ENCODE measurements at regions not wholly inside any gene's neighbourhood (a gene's known extent, or its start where the extent isn't known, plus 50 kb on each side); places are given as distances from the start of the nearest gene placed in this dataset.

DNA sequence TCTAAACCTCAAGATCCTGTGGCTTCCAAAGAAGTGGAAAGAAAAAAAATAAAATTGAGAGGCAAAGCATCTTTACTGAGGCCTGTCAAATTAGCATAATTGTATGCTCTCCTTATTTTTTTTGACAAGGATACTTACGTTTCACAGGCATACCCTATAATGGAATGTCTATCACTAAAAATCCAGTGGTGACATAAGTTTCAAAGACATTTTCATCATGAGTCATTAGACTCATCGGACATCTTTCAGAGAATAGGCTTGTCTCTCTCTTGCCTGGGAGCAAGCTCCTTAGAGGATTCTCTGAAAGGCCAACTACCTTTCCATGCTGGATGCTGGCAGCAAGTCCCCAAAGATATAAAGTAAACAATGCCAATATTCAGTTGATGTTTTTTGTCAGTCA, 380.7 kb upstream of the STEAP1 start:
- TF ChIP-seq, protein P1, sequence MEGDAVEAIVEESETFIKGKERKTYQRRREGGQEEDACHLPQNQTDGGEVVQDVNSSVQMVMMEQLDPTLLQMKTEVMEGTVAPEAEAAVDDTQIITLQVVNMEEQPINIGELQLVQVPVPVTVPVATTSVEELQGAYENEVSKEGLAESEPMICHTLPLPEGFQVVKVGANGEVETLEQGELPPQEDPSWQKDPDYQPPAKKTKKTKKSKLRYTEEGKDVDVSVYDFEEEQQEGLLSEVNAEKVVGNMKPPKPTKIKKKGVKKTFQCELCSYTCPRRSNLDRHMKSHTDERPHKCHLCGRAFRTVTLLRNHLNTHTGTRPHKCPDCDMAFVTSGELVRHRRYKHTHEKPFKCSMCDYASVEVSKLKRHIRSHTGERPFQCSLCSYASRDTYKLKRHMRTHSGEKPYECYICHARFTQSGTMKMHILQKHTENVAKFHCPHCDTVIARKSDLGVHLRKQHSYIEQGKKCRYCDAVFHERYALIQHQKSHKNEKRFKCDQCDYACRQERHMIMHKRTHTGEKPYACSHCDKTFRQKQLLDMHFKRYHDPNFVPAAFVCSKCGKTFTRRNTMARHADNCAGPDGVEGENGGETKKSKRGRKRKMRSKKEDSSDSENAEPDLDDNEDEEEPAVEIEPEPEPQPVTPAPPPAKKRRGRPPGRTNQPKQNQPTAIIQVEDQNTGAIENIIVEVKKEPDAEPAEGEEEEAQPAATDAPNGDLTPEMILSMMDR (IDR thresholded peaks at IDR 0.05), result no peak
- TF ChIP-seq POLR2A (IDR thresholded peaks at IDR 0.05), result no peak
